ENCODE measurements at regions not wholly inside any gene's neighbourhood (a gene's known extent, or its start where the extent isn't known, plus 50 kb on each side); places are given as distances from the start of the nearest gene placed in this dataset.

GRCh38 chr3:146921693-146922092 is 316.5 kb upstream of the PLSCR5 start:
- Histone ChIP-seq H3K27me3 (ENCODE audit: insufficient read depth, low read length) (no peaks in the 10 kb centered on the region), H3K4me1 (ENCODE audit: insufficient read depth, low read length) (no peaks in the 10 kb centered on the region), H3K36me3 (ENCODE audit: insufficient read depth, low read length) (no peaks in the 10 kb centered on the region), H2AFZ (ENCODE audit: low read depth, low read length) (no peak overlapping the region), H3K27ac (ENCODE audit: low read depth, low read length) (no peak overlapping the region), H3K9me3 (ENCODE audit: insufficient read depth, low read depth, low read length) (no peaks in the 10 kb centered on the region), H4K20me1 (ENCODE audit: insufficient read depth, low read length) (no peaks in the 10 kb centered on the region), H3K9ac (ENCODE audit: low read length) (no peak overlapping the region), H3K4me3 (ENCODE audit: insufficient read depth, low read depth, low read length) (no peak overlapping the region), H3K79me2 (ENCODE audit: insufficient read depth, low read length) (no peaks in the 10 kb centered on the region), H3K4me2 (ENCODE audit: low read length) (no peak overlapping the region)
- FAIRE-seq (no peak), DNase-seq (ENCODE audit: low read depth) (no peak)
- H3K36me3 Mint-ChIP-seq (ENCODE audit: low read depth, unreplicated experiment), result no peaks in the 10 kb centered on the region
- H3K27me3 Mint-ChIP-seq (ENCODE audit: low read depth, unreplicated experiment), result no peaks in the 10 kb centered on the region
- TF ChIP-seq EZH2 (IDR thresholded peaks at IDR 0.05; ENCODE audit: insufficient read depth, low read length) (no peak), CTCF (IDR thresholded peaks at IDR 0.05; ENCODE audit: insufficient read depth, low read depth, low read length) (no peak)
- no peak overlapping the region for H3K4me3 Mint-ChIP-seq (ENCODE audit: unreplicated experiment)
- H3K4me1 Mint-ChIP-seq (ENCODE audit: low read depth, unreplicated experiment), result no peaks in the 10 kb centered on the region
- H3K9me3 Mint-ChIP-seq (ENCODE audit: unreplicated experiment), result no peaks in the 10 kb centered on the region
- H3K27ac Mint-ChIP-seq (ENCODE audit: unreplicated experiment), result no peak overlapping the region

DNA sequence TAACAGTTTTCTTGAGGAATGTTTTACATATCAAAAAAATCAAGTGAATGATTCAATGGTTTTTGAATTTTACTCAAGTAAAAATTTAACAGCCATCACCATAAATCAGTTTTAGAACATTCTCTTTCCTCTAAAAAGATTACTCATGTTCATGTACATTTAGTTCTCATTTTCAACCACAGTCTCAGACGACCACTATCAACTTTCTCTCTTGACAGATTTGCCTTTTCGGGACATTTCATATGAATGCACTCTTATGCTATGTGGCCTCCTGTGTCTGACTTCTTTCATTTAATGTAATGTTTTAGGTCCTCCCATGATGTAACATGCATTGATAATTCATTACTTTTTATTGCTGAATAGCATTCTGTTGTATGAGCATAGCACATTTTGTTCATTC is 309.3 kb upstream of the PLSCR5 start:
- Mint-ChIP-seq H3K4me1 (ENCODE audit: low read depth, unreplicated experiment) (no peaks in the 10 kb centered on the region), H3K36me3 (ENCODE audit: low read depth, unreplicated experiment) (no peaks in the 10 kb centered on the region), H3K9me3 (ENCODE audit: unreplicated experiment) (no peaks in the 10 kb centered on the region), H3K27me3 (ENCODE audit: low read depth, unreplicated experiment) (no peaks in the 10 kb centered on the region), H3K27ac (ENCODE audit: unreplicated experiment) (no peak overlapping the region), H3K4me3 (ENCODE audit: unreplicated experiment) (no peak overlapping the region)
- Histone ChIP-seq H3K4me3 (ENCODE audit: insufficient read depth, low read depth, low read length) (no peak overlapping the region), H3K79me2 (ENCODE audit: insufficient read depth, low read length) (no peaks in the 10 kb centered on the region), H3K9me3 (ENCODE audit: insufficient read depth, low read depth, low read length) (no peaks in the 10 kb centered on the region), H4K20me1 (ENCODE audit: insufficient read depth, low read length) (no peaks in the 10 kb centered on the region), H3K27ac (ENCODE audit: low read depth, low read length) (no peak overlapping the region), H3K27me3 (ENCODE audit: insufficient read depth, low read length) (no peaks in the 10 kb centered on the region), H3K9ac (ENCODE audit: low read length) (no peak overlapping the region), H3K36me3 (ENCODE audit: insufficient read depth, low read length) (no peaks in the 10 kb centered on the region), H3K4me2 (ENCODE audit: low read length) (no peak overlapping the region), H3K4me1 (ENCODE audit: insufficient read depth, low read length) (no peaks in the 10 kb centered on the region), H2AFZ (ENCODE audit: low read depth, low read length) (no peak overlapping the region)
- DNase-seq (ENCODE audit: low read depth) (no peak), FAIRE-seq (no peak)
- TF ChIP-seq EZH2 (IDR thresholded peaks at IDR 0.05; ENCODE audit: insufficient read depth, low read length) (no peak), CTCF (IDR thresholded peaks at IDR 0.05; ENCODE audit: insufficient read depth, low read depth, low read length) (no peak)

GRCh38 chr3:146912241-146913015 is 307.3 kb upstream of the PLSCR5 start:
- no peaks in the 10 kb centered on the region for H3K36me3 ChIP-seq (ENCODE audit: insufficient read depth, low read length)
- no peaks in the 10 kb centered on the region for H3K9me3 ChIP-seq (ENCODE audit: insufficient read depth, low read depth, low read length)
- H3K27ac ChIP-seq (ENCODE audit: low read depth, low read length), result no peak overlapping the region
- no peaks in the 10 kb centered on the region for H3K79me2 ChIP-seq (ENCODE audit: insufficient read depth, low read length)
- no peaks in the 10 kb centered on the region for H3K9me3 Mint-ChIP-seq (ENCODE audit: unreplicated experiment)
- no peak overlapping the region for H3K4me3 Mint-ChIP-seq (ENCODE audit: unreplicated experiment)
- no peaks in the 10 kb centered on the region for H3K4me1 Mint-ChIP-seq (ENCODE audit: low read depth, unreplicated experiment)
- no peaks in the 10 kb centered on the region for H3K4me1 ChIP-seq (ENCODE audit: insufficient read depth, low read length)
- H3K27ac Mint-ChIP-seq (ENCODE audit: unreplicated experiment), result no peak overlapping the region
- H3K27me3 Mint-ChIP-seq (ENCODE audit: low read depth, unreplicated experiment), result no peaks in the 10 kb centered on the region
- H2AFZ ChIP-seq (ENCODE audit: low read depth, low read length), result no peak overlapping the region
- DNase-seq (ENCODE audit: low read depth) (peak; percentile 41), FAIRE-seq (no peak)
- no peak overlapping the region for H3K4me3 ChIP-seq (ENCODE audit: insufficient read depth, low read depth, low read length)
- TF ChIP-seq EZH2 (IDR thresholded peaks at IDR 0.05; ENCODE audit: insufficient read depth, low read length) (no peak), CTCF (IDR thresholded peaks at IDR 0.05; ENCODE audit: insufficient read depth, low read depth, low read length) (no peak)
- H3K36me3 Mint-ChIP-seq (ENCODE audit: low read depth, unreplicated experiment), result no peaks in the 10 kb centered on the region
- no peaks in the 10 kb centered on the region for H4K20me1 ChIP-seq (ENCODE audit: insufficient read depth, low read length)
- no peak overlapping the region for H3K9ac ChIP-seq (ENCODE audit: low read length)
- H3K27me3 ChIP-seq (ENCODE audit: insufficient read depth, low read length), result no peaks in the 10 kb centered on the region
- H3K4me2 ChIP-seq (ENCODE audit: low read length), result no peak overlapping the region
